Spleen (tissue), 11 donors: ENCODE measurements at regions not wholly inside any gene's neighbourhood (a gene's known extent, or its start where the extent isn't known, plus 50 kb on each side); places are given as distances from the start of the nearest gene placed in this dataset.

Source experiments
- DNase-seq: peaks from one replicate; pipeline ENCODE4 v3.0.0-alpha.2; 2020
- H3K27ac ChIP-seq, 8 donors: fragments of 200-600 bp; sonication (generic) in 7 of 8; 1 replicate in 4 of 8; 2 replicates in 4 of 8; pipeline versions ENCODE4 v1.5.0 to v1.8.0; 2016 to 2021; ENCODE audit warnings: inconsistent platforms in 4 of 8, mild to moderate bottlenecking in 4 of 8, moderate library complexity in 1 of 8
- H3K27me3 ChIP-seq, 7 donors: fragments of 200-600 bp; sonication (generic) in 6 of 7; replicated peaks in 1 of 7; 1 replicate in 4 of 7; 2 replicates in 3 of 7; pipeline versions ENCODE4 v1.5.0 to v1.8.0; 2016 to 2021; ENCODE audit warnings: inconsistent platforms in 3 of 7, mild to moderate bottlenecking in 1 of 7
- H3K36me3 ChIP-seq, 6 donors: fragments of 200-600 bp; sonication (generic) in 5 of 6; 1 replicate in 4 of 6; 2 replicates in 2 of 6; pipeline versions ENCODE4 v1.5.0 to v1.8.0; 2016 to 2021; ENCODE audit warnings: inconsistent platforms in 2 of 6
- H3K4me1 ChIP-seq, 6 donors: fragments of 200-600 bp; sonication (generic) in 5 of 6; 1 replicate in 3 of 6; 2 replicates in 3 of 6; pipeline versions ENCODE4 v1.5.0 to v1.8.0; 2016 to 2021; ENCODE audit warnings: inconsistent platforms in 3 of 6
- H3K4me3 ChIP-seq, 8 donors: fragments of 200-600 bp; sonication (generic) in 7 of 8; 1 replicate in 4 of 8; 2 replicates in 4 of 8; pipeline versions ENCODE4 v1.5.0 to v1.8.0; 2016 to 2021; ENCODE audit warnings: inconsistent platforms in 4 of 8, mild to moderate bottlenecking in 4 of 8, moderate library complexity in 2 of 8
- H3K9me3 ChIP-seq, 8 donors: fragments of 200-600 bp; sonication (generic) in 7 of 8; 1 replicate in 4 of 8; 2 replicates in 4 of 8; pipeline versions ENCODE4 v1.5.0 to v1.8.0; 2016 to 2021; ENCODE audit warnings: inconsistent platforms in 4 of 8
- CTCF ChIP-seq, 11 experiments: fragments of 200-600 bp in 7 of 11; fragments of 450-650 bp in 4 of 11; sonication (generic) in 4 of 11; IDR thresholded peaks in 8 of 11; conservative IDR thresholded peaks in 3 of 11; 1 replicate in 7 of 11; 2 replicates in 4 of 11; pipeline versions ENCODE4 v1.4.0 to v1.8.0; 2016 to 2021; ENCODE audit warnings: antibody characterized with exemption in 11 of 11, inconsistent platforms in 4 of 11, mild to moderate bottlenecking in 1 of 11
- POLR2A ChIP-seq, 3 donors: fragments of 450-650 bp; IDR thresholded peaks; one replicate each; pipeline ENCODE4 v1.5.1; 2017; ENCODE audit warnings: antibody characterized with exemption in 3 of 3, mild to moderate bottlenecking in 1 of 3
- POLR2AphosphoS5 ChIP-seq, 3 donors: sonication (generic); formaldehyde crosslinking; IDR thresholded peaks; one replicate each; pipeline ENCODE4 v1.5.1; 2017; ENCODE audit warnings: antibody characterized with exemption in 3 of 3
- WGBS, 5 donors: extraction: QIAGEN DNeasy Blood & Tissue Kit in 3 of 5; methylation state at CpG; one replicate each; pipeline versions ENCODE4 v1.1.5 to v1.1.7; 2013 to 2018; 5-methylcytosine and 5-hydroxymethylcytosine counted together
- intact Hi-C: fragments of 100-400 bp; cut with DNase I; formaldehyde crosslinking; loops from one replicate; pipeline ENCODE4 v1.15.0; 2023; ENCODE audit warnings: low total_unique reads
- donor health status: healthy with polysubstance abuse.
- donor health status: DM: no; HTN: no; CAD: no; lungs with moderate emphysema.
- donor health status: DM: no; HTN: no; CAD: no.
- donor health status: Bipolar disorder and iron deficiency.
- donor health status: healthy.
- donor health status: DM: no; HTN: no; CAD: no.
- donor health status: DM: yes; HTN: yes; CAD: no.

DNA sequence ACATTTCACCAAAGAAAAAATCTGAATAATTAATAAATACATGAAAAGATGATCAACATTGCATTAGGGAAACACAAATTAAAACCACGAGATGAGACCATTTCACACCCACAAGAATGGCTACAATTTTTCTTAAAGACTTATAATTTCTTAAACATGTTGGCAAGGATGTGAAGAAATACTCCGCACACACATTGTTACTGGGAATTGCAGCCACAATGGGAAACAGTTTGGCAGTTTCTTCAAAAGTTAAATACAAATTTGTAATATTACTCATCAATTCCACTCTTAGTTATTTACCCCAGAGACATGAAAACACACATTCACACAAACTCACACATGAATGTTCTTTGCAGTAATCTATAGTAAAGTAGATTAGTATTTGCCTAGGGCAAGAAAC lies 363.3 kb upstream of the SMIM21 start:
- Histone ChIP-seq H3K4me1 (no peaks in the 10 kb centered on the region), H3K27me3 (no peaks in the 10 kb centered on the region), H3K4me3 (no peak overlapping the region), H3K9me3 (peaks cover 0 to 22% (median 11%) of the 10 kb centered on the region in 8 donors), H3K36me3 (no peaks in the 10 kb centered on the region), H3K27ac (no peak overlapping the region)
- TF ChIP-seq POLR2A (IDR thresholded peaks at IDR 0.05) (no peak), POLR2AphosphoS5 (IDR thresholded peaks at IDR 0.05) (no peak), CTCF (IDR thresholded peaks at IDR 0.05 in 8 of 11, conservative IDR thresholded peaks at IDR 0.05 in 3 of 11) (no peak)
- intact Hi-C loops: no loop called here
- DNase-seq: no peak
- WGBS, 5 donors: 76 to 91% (median 81%) methylated on average over 2 of the region's 2 CpGs

- TF ChIP-seq POLR2AphosphoS5 (IDR thresholded peaks at IDR 0.05) (no peak), POLR2A (IDR thresholded peaks at IDR 0.05) (no peak), CTCF (IDR thresholded peaks at IDR 0.05 in 8 of 11, conservative IDR thresholded peaks at IDR 0.05 in 3 of 11) (no peak)
- Histone ChIP-seq H3K27me3 (no peaks in the 10 kb centered on the region), H3K4me1 (no peaks in the 10 kb centered on the region), H3K36me3 (no peaks in the 10 kb centered on the region), H3K9me3 (peaks cover 0 to 22% (median 11%) of the 10 kb centered on the region in 8 donors), H3K27ac (no peak overlapping the region), H3K4me3 (no peak overlapping the region)
- DNase-seq: no peak
- intact Hi-C loops: no loop called here
- WGBS, 5 donors: 85 to 95% (median 90%) methylated on average over 2 of the region's 2 CpGs
Observed at GRCh38 chr18:75790111-75790510, 362.6 kb upstream of the SMIM21 start.

- DNase-seq: no peak
- no peaks in the 10 kb centered on the region for H3K36me3 ChIP-seq
- no peak overlapping the region for H3K27ac ChIP-seq
- no peaks in the 10 kb centered on the region for H3K9me3 ChIP-seq
- 73 to 85% (median 81%) methylated on average over 3 of the region's 3 CpGs for WGBS, 5 donors
- H3K4me1 ChIP-seq: no peaks in the 10 kb centered on the region
- intact Hi-C loops: no loop called here
- peaks cover 0 to 7% (median 0%) of the 10 kb centered on the region in 7 donors for H3K27me3 ChIP-seq
- H3K4me3 ChIP-seq: no peak overlapping the region
- no peak for TF ChIP-seq CTCF (IDR thresholded peaks at IDR 0.05 in 8 of 11, conservative IDR thresholded peaks at IDR 0.05 in 3 of 11)
- no peak for TF ChIP-seq POLR2A (IDR thresholded peaks at IDR 0.05)
- no peak for TF ChIP-seq POLR2AphosphoS5 (IDR thresholded peaks at IDR 0.05)
Observed at GRCh38 chr18:75785834-75786233, 358.3 kb upstream of the SMIM21 start.

DNA sequence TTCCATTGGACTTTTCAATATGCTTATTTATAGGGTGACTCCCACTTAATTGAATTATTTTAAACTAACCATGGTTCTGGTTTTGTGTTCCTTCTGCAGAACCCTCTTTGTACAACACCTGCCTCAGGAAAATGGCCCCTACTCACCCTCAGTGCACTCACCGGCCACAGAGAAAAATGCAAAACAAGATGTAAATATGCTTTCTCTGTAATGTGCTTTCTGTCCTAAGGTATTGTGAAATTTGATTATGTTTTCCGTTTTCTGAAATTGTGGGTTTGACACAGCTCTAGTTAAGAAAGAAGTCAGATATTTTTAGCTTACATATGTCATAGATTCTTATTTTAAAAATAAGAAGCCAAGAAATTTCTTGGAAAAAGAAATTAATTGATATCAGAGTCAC lies 357.7 kb upstream of the SMIM21 start:
- H3K36me3 ChIP-seq: no peaks in the 10 kb centered on the region
- H3K27ac ChIP-seq: no peak overlapping the region
- no peaks in the 10 kb centered on the region for H3K9me3 ChIP-seq
- no peak for TF ChIP-seq POLR2AphosphoS5 (IDR thresholded peaks at IDR 0.05)
- no peak for TF ChIP-seq POLR2A (IDR thresholded peaks at IDR 0.05)
- no peak for TF ChIP-seq CTCF (IDR thresholded peaks at IDR 0.05 in 8 of 11, conservative IDR thresholded peaks at IDR 0.05 in 3 of 11)
- 81 to 94% (median 92%) methylated on average over 2 of the region's 2 CpGs for WGBS, 5 donors
- no peak for DNase-seq
- intact Hi-C loops: no loop called here
- peaks cover 0 to 7% (median 0%) of the 10 kb centered on the region in 7 donors for H3K27me3 ChIP-seq
- H3K4me3 ChIP-seq: no peak overlapping the region
- no peaks in the 10 kb centered on the region for H3K4me1 ChIP-seq
